A172 (cell line): ENCODE measurements at regions not wholly inside any gene's neighbourhood (a gene's known extent, or its start where the extent isn't known, plus 50 kb on each side); places are given as distances from the start of the nearest gene placed in this dataset.
"Not testable (repeated sequence)": the region's sequence is repeated elsewhere in the genome, so short reads cannot be mapped to it uniquely, and the experiment has no call there.

Experiments used
- DNase-seq: peaks from one replicate; pipeline ENCODE4 v3.0.0-alpha.2; 2015; ENCODE audit warnings: low spot score

DNA sequence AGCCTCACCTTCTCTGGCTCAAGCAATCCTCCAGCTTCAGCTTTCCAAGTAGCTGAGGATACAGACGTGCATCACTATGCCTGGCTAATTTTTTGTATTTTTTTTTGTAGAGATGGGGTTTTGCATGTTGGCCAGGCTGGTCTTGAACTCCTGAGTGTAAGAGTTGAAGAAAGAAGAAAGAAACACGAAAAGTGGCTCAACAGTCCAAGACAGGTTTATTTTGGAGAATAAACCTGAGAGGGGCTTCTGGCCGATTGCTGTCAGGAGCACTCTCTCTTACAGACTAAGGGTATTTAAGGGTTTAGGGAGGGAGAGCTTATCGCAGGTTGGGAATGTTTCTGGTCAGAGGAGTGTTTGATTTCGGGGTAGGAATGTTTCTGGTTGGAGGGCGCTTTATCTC is 75.9 kb downstream of the RRM2 start:
- DNase-seq = not testable (repeated sequence)

DNA sequence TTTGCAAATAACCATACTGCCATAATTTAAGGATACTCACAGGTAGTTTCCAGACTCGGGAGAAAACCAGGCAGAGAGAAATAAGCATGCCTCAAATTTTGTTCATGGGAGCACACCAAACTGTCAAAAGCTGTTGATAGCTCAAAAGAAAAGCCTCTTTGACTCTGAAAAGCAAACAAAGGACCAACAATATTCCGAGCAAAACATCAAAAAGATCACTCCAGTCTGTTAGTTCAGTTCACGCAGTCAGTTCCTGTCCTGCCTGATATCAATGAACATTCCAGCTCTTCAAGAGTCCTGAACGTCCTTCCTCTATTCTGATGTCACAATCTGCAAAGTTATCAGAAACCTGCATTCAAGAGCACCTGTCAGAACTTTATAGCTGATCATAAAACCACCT is 78.7 kb downstream of the RRM2 start:
- no peak for DNase-seq

DNA sequence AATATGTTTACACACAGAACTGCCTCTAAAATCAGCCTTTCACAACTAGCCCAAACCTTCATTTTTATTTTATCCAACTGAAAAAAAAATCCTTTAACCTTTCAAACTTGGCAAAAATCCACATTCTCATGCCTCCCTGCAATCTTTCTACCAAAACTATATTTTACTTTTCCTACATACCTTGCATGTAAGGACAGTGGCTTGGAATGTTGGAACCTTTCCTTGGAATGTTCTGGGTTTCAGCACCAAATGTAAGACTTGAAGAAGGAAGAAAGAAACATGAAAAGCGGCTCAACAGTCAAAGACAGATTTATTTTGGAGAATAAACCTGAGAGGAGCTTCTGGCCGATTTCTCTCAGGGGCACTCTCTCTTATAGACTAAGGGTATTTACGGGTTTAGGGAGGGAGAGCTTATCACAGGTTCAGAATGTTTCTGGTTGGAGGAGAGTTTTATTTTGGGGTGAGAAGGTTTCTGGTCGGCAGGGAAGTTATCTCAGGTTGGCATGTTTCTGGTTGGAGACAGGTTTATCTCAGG is 79.7 kb downstream of the RRM2 start:
- DNase-seq = no peak

DNA sequence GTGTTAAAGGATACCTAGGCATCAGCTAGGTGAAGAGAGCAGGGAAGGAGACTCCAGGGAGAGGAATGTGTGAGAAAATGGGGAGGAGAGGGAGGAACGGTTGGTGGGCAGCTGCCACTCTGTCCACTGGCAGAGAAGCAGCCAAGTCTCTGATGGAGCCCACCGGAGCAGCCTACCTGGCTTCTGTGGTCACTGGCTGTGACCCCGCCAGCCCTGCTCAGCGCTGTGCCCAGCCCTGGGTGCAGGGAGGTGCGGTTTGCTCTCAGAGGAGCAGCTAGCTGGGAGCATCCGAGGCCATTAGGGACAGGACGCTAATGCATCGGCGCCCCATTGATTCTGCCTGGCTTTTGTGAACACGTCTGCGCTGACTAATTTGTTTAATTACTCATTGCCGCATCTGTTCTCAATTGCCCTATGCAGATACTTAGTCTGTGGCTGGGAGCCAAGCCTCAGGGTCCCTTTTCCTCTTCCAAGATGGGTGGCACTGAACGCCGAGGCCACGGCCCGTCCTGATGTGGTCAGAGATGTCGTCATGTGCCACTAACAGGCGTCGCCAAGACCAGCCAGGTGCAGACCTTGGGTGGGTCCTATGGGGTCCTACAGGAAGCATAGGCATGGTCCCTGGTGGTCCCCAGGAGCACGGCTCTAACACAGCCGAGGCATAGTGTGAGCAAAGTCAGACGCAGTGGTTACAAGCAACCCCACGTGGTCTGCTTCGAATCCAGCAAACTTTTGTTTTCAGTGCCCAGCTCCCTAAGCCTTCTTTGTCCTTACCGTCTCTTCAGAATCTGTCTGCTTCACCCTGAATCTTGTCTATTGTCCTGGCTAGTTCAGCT is 82.0 kb downstream of the RRM2 start:
- no peak for DNase-seq

DNA sequence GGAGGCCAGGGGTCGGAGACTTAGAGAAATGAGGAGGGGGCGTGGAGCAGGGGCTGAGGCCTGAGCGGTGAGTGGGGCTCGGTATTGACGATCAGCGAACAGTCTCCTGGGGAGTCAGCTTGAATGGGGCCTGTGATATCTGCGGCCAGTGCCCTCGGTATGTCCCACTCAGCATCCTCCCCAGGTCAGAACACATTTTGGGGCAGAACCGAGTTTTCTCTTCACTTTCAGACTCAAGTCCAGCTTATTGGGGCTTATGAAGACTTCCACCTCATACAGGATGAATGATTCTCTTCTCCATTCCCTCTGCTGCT is 82.6 kb downstream of the RRM2 start:
- DNase-seq = no peak

DNA sequence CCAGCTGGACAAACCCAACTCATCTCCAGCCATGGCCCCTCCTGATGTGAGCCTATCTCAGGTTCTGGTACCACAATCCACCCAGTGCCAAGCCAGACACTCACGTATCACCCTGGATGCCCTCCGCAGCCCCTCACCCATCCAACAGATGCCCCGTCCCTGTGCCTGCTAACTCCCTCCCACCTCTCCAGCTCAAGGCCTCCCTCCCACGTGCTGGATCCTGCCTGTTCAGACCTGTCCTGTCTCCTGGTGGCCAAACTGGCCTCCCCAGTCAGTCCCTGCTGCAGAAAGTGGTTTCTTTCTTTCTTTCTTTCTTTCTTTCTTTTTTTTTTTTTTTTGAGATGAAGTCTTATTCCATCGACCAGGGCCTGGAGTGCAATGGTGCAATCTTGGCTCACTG is 86.2 kb downstream of the RRM2 start:
- no peak for DNase-seq

DNA sequence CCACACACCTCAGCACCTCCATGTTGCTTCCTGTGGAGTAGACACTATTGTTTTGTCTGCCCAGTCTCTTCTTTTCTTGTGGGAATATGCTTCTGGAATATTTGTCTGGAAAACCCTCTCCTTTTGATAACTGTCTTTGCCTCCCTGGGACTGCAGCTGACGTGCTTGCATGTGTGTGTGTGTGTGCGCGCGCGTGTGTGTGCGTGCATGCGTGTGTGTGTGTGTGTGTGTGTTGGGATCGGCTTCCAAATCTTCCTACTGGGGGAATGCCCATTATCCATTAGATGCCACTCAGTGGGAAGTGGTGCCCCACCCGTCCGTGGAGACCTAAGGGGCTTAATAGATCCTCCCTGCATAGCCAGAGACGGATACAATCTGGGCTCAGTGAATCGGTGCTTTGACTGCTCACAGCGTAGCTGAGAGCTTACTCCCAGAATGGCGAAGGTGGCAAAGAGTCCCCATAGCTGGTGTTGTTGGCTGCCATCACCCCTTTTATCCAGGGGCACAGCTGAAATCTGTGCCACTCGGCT is 86.9 kb downstream of the RRM2 start:
- DNase-seq = no peak

DNA sequence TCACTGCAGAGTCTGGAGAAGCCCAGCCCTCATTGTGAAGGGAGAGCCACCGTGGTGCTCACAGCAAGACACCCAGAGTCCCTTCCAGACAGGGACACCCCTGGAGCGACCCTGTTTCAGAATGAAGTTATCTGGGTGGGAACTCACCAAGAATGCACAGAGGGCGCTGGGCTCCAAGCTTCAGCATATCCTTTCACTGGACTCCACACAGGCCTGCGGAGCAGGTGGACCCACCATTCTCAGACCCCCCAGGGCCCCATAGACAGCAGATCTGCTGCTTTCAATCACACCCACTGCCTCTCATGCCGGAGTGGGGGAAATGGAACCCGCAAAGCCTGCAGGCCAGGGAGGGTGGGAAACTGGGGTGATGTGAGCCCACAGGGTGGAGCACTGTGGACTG is 87.8 kb downstream of the RRM2 start:
- DNase-seq = no peak

DNA sequence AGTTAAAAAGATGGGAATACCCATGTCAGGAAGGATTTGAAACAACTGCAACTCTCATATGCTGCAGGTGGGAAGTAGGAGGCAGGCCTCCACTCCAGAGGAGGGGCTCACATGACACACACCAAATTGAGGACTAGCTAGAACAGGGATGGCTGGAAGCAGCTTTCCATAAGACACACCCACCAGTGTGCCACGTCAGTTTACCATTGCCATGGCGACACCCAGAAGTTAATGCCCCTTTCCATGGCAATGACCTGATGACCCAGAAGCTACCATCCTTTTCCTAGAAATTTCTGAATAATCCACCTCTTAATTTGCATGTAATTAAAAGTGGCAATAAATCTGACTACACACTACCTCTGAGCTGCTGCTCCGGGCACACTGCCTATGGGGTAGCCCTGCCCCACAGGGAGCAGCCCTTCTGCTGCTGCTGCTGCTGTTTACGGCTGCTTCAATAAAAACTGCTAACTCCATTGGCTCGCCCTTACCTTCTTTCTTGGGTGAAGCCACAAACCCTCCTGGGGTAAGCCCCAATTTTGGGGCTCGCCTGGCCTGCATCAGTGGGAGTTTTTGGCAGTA is 89.4 kb downstream of the RRM2 start:
- no peak for DNase-seq

DNA sequence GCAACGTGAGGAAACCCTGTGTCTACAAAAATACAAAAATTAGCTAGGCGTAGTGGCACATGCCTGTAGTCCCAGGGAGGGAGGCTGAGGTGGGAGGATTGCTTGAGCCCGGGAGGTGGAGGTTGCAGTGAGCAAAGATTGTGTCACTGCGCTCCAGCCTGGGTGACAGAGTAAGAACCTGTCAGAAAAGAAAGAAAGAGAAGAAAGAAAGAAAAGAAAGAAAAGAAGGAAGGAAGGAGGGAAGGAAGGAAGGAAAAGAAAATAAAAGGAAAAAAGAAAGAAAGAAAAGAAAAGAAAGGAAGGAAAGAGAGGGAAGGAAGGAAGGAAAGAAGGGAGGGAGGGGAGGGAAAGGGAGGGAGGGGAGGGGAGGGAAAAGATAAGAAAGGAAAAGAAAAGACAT is 89.9 kb upstream of the HPCAL1 start:
- DNase-seq = no peak

DNA sequence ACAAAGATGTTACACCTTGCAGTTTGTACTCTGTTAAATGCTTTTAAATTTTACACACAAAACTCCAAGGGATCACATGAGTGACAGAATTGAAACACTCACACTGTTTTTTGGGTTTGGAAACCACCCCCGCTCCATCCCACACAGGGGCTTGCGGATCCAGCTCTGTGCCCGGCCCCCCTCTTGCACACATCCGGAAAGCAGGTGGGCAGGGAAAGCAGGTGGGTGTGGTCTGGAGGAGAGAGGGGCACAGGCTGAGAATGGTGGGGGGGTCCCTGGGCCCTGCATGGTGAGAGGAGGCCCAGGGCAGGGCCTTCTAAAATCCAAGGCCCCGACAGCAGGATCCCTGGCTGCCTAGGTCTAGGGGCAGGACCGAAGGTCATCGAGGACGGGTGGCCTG is 88.5 kb upstream of the HPCAL1 start:
- DNase-seq = no peak

DNA sequence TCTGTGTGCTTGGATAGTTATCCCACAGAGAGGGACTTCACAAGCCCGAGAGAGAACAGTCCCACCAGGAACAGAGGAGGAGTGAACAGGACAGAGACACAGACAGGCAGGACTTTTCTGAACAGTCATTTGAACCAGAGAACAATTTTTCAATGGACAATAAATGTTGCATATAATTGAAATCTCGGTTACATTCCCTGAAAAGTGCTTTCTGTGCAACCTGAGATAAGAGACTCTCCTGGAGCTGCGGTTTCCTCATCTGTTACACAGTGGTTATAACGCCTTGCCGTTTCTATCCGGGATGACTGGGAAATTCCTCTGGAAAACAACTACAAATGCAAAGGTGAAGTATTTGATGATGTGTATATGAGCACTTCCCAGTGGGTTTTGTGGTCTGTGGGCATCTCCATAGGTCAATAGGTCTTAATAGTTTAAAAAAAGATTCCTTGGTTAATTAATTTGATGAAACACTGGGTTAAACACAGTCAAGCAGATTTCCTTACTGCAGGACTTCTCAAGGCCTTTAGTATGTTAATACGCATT is 87.2 kb upstream of the HPCAL1 start:
- peak; percentile 59 for DNase-seq

DNA sequence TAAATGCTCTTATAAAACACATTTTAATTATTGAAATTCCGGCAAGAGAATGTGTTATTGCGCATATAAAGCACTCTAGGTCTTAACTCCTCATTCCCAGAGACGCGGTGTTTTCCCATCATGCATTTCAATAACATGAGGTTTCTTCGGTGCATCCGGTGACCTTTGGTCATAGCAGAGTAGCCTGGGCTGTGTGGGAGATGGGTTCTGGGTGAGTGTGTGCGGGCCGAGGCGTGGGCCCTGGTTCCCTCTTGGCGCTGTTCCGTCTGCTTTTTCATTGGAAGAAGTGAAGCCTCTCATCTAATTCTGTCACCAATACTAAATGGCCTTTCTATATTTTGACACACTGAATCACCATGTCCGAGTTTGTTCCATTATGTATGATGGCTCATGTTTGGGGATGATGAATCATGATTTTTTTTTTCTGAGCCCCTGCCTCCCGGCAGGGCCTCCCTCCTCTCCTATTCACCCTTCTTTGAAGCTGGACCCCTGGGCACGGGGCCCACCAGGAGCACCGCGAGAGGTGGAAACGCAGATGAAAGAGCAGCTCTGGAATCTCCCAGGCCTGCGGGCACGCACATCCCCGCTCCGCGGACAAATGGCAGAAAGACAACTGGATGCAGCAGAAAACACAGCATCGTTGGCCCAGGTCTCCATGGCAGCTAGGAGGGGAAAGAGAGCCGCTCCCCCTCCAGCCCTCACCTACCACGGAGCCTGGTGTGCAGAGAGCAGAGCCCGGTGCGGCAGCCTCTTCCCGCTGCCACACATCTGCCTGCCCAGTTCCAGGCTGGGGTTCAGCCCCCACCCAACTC is 85.8 kb upstream of the HPCAL1 start:
- DNase-seq = no peak

DNA sequence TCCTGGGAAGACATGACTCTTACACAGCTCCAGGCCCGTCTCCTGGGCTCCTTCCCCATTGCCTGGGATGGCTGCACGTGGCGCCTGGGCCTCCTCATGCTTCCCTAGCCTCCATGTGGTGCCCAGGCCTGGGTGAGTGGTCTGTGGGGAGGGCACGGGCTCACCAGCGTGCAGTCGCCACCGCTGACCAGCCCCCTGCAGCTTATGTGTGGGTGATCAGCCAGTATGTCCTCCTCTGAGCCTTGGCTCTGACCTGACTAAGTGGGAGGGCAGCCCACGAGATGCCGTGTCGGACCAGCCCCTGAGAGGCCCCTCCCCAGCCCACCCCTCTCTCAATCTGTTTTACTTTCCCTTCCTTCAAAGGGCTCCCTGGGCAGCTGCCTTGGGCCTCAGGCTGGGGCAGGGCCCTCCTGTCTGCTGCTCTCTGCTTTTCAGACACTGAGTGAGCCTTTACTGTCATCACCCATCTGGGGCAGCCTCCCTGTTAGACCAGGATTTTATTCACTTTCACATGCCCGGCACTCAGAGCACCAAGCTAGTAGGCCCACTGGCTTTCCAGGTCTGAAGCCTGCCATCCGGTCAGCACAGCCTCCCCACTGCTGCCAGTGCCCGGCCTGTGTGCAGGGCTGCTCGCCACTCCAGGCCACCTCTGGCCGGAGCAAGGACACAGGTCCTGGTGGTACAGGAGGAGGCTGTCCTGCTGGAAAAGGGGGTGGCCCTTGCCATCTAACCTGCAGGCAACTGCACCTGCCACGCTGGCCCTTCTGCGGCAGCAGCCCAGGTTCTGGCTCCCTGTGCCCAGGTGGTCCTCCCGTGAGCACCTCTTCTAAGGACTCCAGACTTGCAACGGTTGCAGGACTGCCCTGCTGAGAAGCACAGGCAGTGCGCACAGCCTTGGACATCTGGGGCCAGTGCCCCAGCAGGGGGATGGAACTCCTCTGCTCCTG is 84.9 kb upstream of the HPCAL1 start:
- DNase-seq = no peak

DNA sequence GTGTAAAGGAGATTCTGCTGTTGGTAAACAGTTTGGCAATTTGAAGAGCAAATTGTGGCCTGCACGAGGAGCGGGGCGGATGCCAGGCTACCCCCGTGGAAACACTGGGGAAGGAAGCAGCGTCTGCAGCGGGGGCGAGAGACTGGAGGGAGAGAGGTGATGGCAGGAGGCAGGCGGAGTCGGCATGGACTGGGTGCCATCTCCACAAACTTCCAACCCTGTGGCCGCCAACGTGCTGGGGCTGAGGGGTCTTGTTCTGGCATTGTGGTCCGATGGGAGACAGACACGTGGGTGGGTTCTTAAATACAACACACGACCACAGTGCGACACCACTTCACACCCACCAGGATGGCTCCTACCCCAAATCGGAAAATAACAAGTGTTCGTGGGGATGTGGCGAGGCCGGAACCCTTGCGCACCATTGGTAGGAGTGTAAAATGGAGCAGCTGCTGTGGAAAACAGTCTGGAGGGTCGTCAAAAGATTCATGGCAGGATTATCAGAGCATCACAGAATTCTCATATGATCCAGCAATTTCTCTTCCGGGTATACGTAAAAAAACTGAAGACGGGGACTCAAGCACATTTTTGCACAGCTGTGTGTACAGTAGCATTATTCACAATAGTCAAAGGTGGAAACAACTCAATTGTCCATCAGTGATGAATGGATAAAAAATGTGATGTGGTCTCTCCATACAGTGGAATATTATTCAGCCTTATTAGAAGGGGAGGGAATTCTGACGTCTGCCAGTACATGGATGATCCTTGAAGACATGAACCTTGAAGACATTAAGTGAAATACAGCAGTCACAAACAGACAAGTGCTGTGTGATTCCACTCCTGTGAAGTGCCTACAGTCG is 82.4 kb upstream of the HPCAL1 start:
- no peak for DNase-seq

DNA sequence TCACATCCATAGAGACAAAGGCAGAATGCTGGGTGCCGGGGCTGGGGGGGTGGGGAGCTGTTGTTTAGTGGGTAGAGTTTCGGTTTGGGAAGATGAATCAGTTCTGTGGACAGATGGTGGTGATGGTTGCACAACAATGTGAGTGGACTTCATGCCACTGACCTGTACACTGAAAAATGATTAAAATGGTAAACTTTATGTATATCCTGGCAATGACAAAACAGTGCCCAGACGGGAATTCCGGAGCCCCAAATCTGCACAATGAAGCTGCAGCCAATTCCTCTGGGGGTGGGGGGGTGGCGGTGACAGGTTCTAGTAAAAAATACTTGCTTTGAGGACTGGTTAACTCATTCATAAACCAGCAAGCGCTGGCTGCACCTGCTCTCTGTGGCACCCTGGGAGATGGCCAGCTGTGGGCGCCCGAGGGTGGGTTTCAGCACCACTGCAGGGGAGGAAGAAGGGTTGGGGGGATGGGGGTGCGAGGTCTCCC is 81.8 kb upstream of the HPCAL1 start:
- peak; percentile 74 for DNase-seq

DNA sequence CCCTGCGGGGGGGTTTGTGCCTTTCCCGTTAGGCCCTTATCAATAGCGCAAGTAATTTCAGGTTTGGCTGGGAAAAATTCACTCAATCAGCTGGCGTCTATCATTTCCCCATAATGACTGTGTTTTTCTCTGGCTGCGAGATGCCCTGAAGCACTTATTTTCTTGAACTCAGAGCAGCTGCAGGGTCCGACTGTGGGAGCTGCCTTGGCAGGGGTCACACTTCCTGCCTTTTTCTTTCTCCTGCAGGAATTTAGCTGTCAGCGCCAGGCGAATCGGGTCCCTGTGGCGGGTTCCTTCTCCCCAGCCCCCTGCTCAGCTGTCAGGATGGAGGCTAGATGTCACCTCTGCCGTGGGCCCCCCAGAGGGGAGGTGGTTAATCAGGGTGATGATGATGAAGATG is 81.3 kb upstream of the HPCAL1 start:
- DNase-seq = no peak

DNA sequence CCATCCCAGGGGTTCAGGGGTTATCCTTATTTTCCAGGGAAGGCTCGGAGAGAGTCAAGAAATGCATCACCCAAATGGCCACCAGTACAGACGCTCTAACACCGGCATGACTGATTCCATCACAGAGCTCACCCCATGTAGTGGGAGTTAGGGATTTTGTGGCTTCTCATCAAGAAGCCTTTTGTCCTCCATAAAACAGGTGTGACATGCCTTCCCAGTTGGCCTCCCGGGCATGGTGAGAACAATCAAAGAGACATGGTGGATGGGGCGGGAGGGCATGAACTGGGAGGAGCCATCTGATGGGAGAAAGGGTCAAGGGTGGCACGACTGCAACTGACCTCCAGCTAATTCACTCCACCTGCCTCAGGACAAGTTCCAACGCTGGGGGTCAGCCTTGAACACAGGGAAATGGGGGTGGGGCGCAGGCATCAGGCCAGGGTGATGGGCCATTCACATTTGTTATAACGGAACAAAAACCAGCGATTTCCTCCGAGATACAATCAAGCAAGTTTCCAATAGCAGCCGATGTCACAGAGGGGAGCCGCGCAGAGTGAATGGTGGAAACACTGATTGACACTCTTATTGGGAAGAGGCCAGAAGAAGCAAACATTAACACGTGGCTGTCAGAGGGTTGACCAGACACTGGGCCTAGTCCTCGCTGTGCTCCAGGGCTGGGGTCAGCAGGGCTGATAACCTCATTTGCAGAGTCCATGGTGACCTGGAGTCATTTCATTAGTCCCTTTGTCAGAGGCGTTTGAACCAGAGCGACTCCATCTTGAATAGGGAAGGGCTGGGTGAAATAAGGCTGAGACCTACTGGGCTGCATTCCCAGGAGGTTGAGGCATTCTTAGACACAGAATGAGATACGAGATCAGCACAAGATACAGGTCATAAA is 80.5 kb upstream of the HPCAL1 start:
- DNase-seq = no peak

DNA sequence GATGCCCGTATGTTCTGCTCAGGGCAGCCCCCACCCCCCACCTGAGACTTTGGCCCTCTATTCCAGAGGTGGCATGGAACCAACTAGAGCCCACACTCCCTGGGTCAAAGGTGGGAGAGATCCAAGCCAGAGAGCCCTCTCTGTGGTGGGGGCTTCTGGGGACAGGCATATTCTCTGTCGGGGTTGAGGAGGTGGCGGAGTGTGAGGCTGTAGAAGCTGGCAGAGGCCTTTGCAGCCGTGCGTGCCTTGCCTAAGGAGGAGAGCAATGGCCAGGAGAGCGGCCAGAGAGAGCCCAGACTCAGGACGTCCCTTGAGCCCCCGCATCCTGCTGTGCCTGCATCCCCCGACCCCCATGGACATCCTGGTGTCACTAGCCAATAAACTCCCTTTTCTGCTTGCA is 79.2 kb upstream of the HPCAL1 start:
- no peak for DNase-seq
